Left renal pelvis (tissue), 4 donors: ENCODE measurements at regions not wholly inside any gene's neighbourhood (a gene's known extent, or its start where the extent isn't known, plus 50 kb on each side); places are given as distances from the start of the nearest gene placed in this dataset.
"Not testable (repeated sequence)": the region's sequence is repeated elsewhere in the genome, so short reads cannot be mapped to it uniquely, and the experiment has no call there.

Experiments used
- DNase-seq, 4 donors: peaks; one replicate each; pipeline ENCODE4 v3.0.0-alpha.2; 2013; ENCODE audit warnings: low read depth in 4 of 4, low spot score in 3 of 4

DNA sequence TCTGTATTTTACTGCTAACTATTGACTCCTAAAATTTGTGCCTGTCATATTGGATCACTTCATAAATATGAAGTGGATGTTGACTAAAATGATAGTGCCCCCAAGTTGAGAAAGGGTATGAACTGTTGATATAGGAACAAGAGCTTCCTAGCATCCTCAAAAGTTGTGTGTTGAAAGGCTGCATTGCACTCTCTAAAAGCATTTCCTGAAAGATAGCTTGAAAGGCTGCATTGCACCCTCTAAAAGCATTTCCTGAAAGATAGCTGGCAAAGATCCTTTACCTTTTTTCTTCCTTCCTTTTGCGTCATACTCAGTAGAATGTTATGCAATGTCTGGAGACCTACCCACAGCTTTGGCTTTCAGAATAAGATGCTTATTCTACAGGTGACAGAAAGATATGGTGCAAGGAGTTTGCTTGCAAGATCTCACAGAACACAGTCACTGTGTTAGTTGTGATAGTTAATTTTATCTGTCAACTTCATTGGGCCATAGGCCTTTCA is 274.6 kb upstream of the GALNTL6 start:
- DNase-seq = no peak

DNA sequence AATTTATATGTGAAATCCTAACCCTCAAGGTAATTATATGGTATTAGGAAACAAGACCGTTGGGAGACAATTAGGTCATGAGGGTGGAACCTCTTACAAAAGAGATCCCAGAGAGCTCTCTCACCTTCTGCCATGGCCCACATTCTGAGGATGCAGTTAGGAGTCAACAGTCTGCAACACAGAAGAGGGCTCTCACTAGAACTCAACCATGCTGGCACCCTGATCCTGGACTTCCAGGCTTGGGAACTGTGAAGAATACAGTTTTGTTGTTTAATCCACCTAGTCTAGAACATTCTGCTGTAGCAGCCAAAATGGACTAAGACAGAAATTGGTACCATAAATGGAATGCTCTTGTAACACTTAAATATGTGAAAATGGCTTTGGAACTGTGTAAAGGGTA is 278.8 kb upstream of the GALNTL6 start:
- DNase-seq = no peak

DNA sequence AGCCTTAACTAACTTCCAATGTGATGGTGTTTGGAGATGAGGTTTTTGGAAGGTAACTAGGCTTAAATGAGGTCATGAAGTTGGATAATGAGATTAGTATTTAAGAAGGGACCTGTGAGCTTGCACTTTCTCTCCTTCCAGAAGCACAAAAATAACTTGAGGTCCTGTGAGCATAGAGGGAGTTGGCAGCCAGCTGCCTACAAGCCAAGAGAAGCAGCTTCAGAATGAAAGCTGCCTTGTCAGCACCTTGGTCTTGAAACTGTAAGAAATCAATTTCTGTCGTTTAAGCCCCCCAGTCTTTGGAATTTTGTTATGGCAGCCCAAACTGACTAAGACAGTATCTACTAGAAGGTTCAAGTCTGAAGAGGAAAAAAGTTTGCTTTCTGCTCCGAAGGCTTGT is 280.2 kb upstream of the GALNTL6 start:
- DNase-seq = no peak

DNA sequence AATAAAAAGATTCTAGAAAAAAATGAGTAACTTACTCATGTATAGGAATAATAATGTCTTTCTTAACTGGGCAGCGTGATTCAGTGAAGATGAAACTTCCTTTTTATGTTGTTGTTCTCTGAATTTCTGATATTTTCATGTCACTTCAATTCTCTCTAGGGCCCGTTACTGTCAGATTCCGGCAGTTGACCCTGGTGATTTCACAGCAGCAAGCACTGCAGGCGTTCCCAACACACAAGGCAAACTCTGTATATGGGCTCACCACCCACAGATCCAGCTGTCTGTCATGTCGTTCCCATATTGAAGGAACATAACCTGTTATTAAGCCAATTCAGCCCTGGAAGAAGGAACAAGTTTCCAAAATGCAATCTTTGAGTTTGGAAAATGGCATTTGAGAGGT is 288.3 kb upstream of the GALNTL6 start:
- DNase-seq = no peak

DNA sequence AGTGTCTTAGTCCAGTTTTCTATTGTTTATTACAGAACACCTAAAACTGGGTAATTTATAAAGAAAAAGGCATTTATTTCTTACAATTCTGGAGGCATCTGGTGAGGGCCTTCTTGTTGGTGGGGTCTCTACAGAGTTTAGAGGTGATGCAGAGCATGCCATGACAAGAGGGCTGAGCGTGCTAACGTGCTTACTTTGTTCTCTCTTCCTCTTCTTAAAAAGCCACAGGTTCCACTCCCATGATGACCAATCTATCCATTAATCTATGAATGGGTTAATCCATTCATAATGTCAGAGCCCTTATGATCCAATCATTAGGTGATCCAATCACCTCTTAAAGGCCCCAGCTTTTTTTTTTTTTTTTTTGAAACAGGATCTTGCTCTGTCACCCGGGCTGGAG is 291.5 kb upstream of the GALNTL6 start:
- no peak for DNase-seq

DNA sequence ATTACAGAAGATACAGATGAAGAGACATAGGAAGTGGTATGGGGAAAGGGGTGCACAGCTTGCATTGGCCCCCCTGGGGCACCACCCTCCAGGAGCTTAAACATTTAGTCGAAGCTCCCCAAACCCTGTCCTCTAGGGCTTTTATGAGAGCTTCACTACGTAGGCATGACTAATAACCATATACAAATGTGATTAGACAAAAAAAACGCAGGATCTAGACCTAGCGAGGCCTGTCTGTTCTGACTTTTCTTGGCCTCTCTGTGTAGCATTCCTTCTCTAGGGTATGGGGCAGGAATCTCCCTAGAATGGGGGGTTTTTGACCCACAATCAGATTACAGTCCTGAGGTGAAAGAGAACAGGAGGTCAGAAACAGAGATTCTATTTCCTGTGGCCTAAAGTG is 293.7 kb upstream of the GALNTL6 start:
- no peak for DNase-seq

DNA sequence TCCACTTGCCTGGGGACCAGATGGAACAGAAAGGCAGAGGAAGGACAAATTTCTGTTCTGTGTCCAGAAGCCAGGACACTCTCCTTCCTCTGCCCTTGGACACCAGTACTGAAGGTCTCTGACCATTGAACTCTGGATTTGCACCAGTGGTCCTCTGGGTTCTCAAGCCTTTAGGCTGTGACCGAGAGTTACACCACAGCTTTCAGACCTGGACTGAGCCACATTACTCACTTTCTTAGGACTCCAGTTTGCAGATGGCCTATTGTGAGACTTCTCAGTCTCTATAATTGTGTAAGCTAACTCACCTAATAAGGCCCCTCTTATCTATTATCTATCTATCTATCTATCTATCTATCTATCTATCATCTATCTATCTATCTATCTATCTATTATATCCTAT is 295.3 kb upstream of the GALNTL6 start:
- no peak for DNase-seq

DNA sequence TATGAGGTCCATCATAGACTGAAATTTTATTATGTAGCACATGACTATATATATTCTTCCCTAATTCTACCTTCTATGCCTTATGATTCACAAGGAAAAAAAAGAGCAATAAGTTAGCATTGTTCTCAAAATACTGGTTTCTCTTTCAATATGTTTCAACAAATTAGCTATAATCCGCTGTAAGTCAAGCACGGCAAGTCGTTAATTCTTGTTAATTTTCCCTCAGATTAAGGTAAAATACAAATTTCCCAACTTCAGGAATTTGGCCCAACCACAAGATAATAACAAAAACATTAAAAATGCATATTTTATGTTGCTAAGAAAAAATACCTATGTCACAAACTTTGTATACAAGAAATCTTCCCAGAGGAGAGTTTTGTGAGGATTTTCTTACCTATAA is 296.5 kb upstream of the GALNTL6 start:
- no peak for DNase-seq

DNA sequence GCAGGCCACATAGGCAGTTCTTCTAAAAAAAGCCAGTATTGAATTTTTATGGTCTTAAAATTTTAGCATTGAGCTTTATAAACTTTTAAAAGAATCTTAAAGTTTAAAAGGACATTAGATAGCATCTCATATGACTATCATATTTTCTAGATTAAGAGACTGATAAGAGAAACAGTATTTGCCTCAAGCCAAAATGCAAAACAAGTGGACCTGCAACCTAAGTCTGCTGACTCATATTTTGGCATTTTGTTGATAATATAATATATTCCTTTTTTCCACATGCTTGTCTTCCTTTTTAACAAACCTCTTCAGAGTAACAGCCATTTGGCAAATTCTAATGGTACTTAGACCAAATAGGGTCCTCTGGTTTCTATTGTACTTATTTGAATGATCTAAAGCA is 328.5 kb upstream of the GALNTL6 start:
- DNase-seq = no peak

DNA sequence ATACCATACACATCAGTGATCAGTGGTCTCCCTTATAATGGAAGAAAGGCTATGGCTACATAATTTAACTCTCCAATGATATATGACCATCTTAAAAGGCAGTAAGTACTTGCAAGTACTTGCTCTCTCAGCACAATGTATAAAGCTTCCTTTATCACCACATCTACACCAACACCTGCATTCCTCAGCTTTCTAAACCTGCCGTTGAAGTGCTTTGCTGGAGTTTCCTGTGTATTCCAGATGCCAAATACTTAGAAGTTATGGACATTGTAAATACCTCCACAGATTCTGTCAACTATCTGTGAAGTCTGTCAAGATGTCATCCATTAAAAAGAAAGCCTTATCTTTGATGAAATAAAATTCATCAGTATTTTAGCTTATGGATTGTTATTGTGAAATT is 335.0 kb upstream of the GALNTL6 start:
- no peak for DNase-seq

DNA sequence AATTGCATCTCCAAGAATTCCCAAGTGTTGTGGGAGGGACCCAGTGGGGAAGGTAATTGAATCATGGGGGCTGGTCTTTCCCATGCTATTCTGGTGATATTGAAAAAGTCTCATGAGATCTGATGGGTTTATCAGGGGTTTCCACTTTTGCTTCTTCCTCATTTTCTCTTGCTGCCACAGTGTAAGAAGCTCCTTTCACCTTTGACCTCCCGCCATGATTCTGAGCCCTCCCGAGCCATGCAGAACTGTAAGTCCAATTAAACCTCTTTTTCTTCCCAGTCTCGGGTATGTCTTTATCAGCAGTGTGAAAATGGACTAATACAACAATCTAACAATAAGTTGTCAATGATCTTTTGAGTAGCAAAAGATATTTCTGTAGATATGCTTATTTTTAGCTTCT is 338.1 kb upstream of the GALNTL6 start:
- DNase-seq = not testable (repeated sequence)

DNA sequence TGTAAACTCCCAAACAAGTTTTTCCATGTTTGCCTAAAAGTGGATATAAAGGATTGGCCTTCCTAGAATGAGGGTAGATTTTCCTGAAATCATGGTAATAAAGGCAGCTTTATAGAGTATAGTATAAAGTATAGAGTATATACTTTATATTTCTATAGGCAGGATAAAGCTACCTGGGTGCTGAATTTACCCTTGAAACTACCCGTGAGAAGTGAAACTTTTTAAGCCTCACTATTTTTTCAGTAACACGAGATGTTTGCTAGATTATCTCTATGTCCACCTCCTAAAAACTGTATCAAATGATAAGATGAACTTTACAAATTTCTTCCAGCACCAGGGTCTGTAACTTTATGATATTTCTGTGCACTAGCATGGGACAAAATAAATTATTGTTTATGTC is 340.0 kb upstream of the GALNTL6 start:
- no peak for DNase-seq

DNA sequence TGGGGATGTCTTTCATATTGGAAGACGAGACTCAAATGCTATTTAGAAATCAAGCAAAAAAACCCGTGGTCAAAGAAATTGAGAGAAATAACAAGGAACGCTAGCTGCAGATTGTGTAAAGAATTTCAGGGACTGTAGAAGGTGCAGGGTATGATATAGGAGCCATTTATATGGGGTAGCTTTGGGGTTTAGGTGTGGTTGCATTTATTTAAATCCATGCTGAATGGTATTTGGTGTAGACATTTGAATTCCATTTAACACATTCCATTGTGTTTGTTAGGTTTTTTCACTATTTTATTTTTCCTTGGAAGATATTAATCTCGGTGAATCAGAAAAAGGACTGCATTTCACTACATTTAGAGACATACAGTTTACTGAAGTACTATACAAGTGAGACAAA is 341.0 kb upstream of the GALNTL6 start:
- DNase-seq = no peak

DNA sequence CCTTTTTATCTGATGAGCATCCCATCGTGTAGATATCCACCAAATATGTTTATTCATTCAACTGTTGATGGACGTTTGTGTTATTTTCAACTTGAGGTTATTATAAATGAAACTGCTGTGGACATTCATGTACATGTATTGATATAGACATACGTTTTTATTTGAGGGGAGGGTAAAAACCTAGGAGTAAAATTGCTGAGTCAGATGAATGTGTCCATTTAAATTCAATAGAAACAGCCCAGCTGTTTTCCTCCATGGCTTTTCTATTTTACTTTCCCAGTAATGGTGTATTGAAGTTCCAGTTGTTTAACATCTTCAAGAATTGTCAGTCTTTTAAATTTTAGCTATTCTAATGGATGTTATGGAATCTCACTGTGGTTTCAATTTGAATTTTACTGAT is 348.7 kb upstream of the GALNTL6 start:
- DNase-seq = no peak

DNA sequence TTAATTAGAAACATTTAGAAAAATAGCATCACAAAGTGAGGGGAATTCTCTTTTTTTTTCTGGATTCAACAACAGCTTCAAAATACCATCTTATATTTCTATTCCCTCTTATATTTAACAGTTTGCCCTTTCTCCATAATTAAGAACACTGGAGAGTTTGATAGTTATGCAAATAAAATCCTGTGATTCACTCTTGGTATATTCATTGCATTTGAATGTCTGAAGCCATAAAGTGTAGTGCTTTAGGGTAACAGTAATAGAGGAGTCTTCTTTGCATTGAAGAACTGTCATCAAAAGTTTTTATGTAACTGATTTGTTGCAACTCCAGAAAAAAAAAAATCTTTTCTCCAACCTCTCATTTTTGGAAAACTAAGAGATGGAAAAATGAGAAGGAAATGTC is 352.0 kb upstream of the GALNTL6 start:
- no peak for DNase-seq

DNA sequence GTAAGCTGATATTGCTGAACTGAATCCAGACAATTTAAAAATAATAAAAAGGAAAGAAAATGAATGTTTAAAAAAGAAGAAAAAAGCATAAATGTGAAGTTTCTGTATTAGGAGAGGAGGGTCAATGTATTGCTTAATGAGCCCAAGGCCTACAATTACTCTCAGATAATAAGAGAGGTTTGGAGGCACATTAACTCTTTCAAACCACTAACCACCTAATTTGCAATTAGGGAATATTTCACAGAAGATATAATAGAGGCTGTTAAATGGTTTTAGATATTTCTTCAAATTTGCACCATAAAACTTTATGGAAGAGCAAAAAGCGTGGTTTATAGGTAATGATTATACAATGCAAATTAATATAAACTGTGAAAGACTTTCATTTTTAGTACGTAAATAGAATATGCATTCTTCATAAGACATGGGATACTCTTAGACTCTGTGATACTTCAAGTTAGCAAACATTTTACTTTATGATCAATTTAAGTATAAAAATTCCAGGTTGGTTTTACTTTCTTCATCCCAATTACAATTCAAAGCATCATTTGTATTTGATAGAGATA is 364.2 kb upstream of the GALNTL6 start:
- DNase-seq = no peak

DNA sequence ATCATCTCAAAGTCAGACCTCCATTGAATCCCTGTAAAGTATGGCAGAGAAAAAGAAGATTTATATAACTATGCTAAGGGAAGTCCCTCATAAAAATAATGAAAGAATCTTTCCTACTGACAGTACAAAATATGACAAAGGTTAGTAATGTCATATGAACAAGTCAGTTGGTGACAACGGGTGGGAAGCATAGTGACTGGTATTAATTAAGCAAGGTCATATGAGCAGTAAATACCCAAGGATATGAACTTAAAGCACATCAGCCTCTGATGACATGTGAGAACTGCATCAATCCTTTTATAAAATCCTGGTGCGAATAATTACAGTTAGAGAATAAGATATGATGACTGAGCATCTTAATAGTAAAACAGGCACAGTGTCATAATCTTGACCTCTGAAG is 364.8 kb upstream of the GALNTL6 start:
- DNase-seq = no peak

DNA sequence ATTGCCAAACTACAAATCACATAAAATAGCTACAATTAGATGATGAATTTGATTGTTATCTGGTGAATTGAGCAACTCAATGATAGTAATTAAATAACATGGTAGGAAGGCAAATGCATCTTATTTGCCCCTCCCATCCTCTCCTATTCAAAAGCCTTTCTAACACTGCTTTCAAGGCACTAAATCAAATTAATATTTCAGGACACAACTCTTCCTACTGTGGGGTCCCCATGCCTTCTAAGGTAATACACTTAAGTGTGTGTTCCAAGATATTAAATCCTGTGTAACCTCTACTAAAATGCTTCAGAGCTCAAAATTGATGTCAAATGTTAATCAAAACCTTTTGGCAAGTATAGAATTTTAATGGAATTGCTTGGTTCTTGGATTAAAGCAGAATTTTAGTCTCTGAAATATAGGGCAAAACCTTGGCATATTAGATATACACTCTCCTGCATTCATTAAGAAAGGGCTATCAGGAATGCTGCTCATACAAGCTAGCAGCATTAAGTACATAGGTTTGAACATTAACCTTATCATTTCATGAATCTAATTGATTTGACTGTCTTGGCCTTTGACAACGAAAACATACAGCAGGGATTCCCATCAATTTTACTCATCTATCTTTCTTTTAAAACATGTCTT is 371.8 kb upstream of the GALNTL6 start:
- no peak for DNase-seq

DNA sequence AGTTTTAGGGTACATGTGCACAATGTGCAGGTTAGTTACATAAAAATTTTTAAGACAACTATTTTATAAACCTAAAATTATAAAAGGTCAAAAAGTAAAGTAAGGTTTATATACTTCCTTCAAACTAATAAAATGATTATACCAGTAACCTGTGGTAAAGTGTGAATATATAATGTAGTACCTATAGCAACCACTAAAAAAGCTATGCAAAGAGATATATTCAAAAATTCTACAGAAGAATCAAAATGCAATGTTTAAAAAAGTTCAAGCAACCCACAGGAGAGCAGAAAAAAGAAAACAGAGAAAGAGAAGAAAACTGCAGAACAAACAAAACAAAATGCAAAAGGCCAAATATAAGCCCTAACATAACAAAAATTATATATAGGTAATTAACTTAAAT is 379.5 kb upstream of the GALNTL6 start:
- DNase-seq = no peak

DNA sequence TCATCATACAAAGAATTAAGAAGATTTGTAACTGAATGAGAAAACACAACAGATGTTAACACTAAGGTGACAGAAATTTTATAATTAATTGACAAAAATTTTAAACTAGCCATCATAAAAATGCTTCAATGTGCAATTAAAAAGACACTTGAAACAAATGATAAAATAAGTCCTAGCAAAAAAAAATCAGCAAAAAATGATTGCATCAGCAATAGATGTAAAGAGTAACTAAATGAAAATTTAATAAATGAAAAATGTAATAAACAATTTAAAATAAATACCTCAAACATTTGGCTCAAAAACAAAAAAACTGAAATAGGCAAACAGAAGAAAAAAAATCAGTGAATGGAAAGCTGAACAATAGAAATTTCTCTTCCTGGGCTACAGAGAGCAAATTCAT is 380.7 kb upstream of the GALNTL6 start:
- DNase-seq = no peak

DNA sequence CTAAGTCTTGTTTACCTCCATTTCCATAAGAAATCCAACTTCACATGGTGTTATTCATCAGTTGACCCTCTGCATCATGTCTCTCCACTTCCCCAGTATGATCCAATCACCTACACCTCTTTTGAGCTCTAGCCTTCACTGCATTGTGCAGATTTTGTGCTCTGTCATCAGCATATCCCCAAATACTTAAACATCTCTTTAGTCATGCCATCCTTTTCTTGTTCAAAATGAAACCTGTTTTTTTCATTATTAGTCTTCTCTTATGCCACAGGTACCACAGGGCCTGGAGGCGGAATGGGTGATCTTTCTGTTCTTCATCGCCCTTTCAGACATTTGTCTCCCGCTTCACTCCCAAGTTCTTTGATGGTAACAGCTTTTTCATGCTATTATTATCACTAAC is 382.7 kb upstream of the GALNTL6 start:
- no peak for DNase-seq

DNA sequence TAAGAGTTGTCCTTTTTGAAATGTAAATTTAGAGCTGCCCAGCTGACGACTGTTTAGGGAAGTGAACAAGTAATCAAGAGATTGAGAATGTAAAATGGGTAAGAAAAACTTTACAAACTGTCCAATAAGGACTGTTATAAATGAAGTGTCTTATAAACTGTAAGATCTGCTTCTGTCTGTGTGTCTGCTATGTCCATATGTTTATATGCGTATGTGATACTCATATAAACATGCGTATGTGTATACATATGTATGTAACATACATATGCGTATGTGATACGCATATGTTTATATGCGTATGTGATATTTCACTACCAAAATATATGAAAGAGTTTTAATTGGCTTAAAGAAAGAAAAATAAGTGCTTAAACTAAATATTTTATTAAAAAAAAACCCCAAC is 416.0 kb upstream of the GALNTL6 start:
- no peak for DNase-seq

DNA sequence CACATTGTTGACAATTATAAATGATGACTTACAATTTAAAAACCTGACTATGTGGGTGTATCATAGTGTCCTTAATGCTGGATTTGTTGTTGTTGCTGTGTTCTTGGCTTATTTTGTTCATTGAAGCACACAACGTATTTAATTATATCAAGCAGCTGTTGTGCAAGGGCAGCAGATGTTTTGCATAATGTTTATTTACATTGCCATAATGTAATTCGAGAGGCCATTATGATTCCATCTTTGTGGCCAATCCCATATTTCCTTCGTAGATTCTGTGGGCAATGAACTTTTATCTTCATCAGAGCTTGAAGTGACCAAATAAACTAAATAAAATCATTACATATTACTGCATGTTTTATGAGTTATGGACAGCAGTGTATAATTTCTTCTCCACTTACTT is 422.6 kb upstream of the GALNTL6 start:
- peak in 2 of 4 donors; percentile 6 to 12 for DNase-seq
